DMS79 (cell line): ENCODE measurements at regions not wholly inside any gene's neighbourhood (a gene's known extent, or its start where the extent isn't known, plus 50 kb on each side); places are given as distances from the start of the nearest gene placed in this dataset.
"Not testable (repeated sequence)": the region's sequence is repeated elsewhere in the genome, so short reads cannot be mapped to it uniquely, and the experiment has no call there.

ENCODE experiments used
- DNase-seq: peaks from one replicate; lab custom pipeline; 2025; lab: John Stamatoyannopoulos, UW

DNA sequence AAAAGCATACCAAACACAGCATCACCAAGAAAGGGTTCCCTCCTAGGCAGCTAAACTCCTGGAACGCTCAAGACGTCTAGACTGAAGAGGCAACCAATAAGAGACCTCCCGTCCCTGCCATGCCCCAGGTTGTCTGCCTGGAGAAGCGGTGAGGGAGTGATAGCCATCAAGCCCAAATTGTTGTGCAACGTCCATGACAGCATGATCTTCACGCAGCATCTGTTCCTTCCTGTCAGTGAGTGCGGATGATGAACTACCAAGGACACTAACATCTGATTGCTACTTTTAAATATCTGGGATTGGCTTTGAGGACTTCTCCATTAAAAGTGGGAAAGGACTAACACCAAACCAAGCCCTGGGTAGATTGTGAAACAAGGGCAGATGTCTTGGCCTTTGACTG, 149.7 kb downstream of the TXNL1 start:
- no peak for DNase-seq

DNA sequence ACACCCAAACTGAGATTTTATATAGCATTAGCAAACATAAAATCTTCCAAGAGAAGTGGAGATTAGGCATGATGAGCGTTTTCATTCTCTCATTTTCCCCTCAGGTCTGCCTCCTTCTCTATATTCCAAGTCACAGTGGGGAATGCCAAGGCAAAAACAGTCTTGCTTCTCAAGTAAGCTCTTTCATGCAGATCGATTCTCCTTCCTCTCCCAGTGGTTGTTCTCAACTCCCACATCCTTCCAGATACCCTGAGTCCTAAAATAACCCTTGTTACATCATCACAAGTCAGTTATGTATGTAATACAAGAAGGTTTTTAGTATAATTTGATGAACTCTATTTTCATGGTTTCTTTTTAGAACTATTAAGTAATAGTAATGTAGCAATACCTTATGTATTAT, 150.6 kb downstream of the TXNL1 start:
- DNase-seq, result no peak

DNA sequence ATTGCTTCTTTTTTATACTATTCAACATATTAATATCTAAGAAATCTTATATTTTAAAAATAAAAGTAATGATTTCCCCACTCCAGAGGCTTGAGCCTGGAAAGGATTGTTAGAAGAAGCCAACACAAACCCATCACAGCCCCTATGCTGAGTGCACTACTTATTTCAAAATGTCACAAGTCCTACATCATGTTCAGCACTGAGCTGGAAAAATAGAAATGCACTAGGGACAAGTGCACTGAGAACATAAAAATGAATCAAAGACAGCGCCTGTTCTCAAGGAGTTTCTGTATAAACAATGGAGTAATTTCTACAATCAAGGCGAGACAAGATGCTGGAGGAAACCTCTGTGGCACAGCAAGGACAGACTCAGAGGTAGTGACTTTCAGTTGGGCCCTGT, 155.0 kb downstream of the TXNL1 start:
- DNase-seq, result peak; percentile 32

DNA sequence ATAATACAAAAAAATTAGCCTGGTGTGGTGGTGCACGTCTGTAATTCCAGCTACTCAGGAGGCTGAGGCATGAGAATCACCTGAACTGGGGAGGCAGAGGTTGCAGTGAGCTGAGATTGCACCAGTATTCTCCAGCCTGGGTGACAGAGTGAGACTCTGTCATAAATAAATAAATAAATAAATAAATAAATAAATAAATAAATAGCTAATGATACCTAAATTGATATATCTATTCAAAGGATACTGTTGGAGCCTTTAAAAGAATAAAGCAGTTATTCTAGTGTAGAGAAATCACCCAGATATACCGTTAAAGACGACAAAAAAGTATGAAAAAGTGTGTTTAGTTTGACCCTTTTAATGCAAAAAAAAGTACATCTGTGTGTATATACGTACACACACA, 155.6 kb downstream of the TXNL1 start:
- not testable (repeated sequence) for DNase-seq

DNA sequence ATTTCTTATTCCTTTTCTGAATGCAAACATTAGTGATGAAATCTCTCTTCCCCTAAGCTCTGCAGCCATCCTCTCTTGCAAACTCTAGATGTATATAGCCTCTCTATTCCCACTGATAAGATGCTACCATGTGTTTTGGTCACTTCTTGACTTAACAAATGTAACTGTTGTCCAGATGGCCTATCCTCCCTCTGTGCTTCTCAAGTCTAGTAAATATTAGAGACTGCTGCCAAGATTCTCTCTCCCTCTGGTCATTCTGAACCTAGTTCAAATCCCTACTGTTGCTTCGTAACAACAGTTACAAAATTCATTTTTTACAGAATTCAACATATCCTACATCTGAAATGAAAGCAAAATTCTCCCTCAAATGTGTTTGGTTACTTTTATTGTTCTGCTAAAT, 156.6 kb downstream of the TXNL1 start:
- no peak for DNase-seq

DNA sequence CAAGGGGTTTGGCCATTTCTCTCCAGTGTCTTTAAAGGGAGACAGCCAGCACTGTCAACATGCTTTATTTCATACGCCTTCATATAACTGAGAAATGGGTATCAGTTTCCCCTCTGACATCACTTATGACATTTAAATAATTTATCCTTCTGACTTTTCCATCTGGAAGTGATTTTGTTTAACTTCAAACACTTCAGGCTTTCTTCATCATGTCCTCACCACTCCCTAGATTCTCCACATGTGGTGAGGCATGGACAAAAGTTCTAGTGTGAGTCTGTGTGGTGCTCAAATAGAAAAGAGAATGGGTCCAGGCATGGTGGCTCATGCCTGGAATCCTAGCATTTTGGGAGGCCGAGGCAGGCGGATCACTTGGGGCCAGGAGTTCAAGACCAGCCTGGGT, 158.6 kb downstream of the TXNL1 start:
- DNase-seq, result no peak

DNA sequence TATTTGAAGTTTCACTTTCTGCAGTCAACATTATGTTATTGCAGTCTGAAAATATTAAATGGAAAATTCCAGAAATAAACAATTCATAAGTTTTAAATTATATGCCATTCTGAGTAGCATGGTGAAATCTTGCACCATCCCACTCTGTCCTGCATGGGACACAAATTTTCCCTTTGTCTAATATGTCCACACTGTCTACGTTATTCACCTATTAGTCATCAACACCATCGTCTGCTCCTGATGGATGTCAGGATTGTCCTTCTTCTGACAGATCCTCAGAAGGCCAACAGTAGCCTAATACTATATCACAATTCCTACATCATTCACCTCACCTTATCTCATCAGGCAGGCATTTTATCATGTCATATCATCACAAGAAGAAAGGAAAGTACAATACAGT, 163.1 kb downstream of the TXNL1 start:
- DNase-seq, result no peak

DNA sequence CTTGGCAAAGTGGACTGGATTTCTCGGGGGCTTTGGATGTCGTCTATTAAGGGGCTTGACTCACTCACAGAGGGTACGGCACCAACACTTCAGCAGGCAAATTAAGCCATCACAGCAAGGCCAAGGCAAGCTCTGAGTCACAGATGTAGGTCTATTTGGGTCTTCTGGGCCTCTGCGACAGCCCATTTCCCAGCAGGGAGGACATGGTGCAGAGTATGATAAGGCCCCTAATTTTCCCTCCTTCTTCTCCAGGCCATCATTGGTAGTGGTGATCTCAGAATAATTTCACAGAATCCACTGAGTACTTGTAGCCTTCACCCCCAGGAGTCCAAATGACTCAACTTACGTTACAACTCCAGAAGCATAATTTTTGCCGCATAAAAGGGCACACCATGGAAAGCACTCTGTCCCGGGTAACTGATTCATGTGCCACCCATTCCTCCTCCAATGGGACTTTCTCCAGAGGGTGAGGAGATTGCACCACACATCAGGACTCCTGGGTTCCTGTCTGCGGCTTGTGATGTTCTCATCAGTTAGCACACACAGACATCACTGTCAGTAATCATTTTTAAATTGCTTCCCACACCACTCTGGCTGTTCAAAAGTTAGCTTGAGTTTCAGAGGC, 164.9 kb downstream of the TXNL1 start:
- DNase-seq, result no peak

DNA sequence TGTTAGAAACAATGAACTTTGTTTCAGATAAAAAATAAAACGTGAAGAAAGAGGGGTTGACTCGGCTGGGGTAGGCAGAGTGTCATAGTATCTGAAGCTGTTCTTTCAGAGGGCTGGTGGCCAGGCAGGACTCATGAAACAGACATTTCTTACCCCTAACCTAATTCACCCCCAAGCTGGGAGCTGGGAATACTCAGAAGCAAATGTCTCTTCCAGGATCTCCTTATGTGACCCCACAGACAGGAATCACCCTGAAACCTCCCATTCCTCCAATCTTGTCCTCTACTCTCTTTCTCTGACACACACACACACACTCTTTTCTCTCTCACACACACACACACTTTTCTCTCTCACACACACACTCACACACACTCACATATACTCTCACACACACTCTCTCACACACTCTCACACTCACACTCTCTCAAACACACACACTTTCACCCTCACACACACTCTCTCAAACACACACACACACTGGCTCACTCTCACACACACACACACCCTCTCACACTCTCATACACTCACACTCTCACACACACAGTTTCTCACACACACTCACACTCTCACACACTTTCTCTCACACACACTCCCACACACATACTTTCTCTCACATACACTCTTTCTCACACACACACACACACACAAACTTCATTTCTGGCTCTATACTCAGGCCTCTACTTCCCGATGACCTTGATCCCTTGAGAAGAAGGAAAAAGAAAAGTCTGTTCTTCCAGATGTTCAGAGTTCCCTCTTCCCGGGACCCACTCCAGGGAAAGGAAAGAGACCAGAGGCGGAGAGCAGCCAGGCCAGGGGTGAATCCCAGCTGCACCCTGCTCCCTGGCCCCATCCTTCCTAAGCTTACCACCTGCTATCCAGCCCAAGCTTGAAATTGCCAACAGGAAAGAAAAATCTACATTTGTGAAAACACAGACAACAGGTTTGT, 167.7 kb downstream of the TXNL1 start:
- DNase-seq, result no peak

DNA sequence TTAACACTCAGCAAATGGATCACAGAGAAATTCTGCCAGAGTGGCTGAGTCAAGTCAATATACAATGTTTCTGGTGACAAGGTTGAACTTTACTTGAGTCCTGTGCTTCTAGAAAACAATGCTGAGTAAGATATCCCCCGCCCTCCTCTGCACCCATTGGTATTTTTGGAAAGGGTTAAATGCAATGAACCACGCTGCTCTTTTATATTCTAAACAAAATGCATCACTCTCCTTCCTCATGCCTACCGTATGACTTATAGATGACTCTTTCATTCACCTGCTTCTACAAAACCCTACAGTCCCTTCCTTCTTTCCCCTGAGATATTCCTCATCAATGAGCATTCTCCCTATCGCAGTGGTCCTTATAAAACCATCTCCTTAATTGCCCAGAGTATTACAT, 168.8 kb downstream of the TXNL1 start:
- DNase-seq, result no peak

DNA sequence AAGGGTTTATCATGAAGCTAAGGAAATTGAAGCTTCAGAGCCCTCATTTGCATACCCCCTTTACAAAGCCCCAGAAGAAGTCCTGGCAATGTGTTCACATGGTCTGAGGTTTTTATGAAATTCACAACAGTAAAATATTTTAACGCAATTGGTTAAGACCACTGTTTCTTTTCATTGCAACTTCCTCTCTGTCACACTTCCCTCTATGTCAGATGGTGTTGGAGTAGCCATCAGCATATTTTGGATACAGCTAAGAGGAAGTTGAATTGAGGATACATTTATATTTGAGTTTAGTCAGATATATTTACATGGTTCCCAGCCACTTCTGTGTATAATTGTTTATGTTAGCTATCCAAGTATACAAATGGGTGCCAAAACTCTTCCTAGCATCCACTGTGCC, 170.0 kb downstream of the TXNL1 start:
- DNase-seq, result no peak

DNA sequence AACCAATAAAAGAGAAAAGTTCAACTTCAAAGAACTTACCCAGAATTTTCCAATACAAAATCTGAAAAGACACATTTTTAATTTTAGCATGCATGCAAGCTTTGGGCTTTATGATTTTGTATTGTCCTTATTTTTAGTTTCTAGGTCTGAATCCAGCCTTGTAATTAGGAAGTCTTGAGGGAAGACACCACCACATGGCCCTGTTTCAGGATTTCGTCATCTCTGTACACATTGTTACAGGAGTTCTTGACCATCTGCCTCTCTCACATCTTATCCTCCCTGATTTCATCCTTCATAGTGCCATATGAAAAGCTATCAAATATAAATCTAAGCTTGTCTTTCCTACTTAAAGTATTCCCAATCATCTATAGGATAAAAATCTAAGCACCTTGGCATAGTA, 176.1 kb downstream of the TXNL1 start:
- DNase-seq, result no peak

DNA sequence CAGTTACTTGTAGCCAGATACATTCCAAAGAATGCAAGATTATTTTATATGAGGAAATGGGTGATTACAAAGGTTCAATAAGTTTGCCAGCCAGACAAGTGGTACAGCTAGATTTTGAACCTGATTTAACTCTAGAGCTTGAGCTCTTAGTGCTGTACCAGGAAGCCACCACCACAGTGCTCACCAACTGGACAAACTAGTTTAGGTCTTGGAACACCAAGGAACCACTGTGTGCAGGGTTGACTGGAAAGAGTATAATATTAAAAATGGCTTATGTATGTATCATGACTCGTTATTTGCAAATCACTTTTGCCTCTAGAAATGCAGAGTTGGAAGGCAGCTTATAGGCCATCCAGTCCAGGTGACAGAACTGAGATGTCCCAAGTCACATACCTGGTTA, 177.2 kb downstream of the TXNL1 start:
- DNase-seq, result no peak

DNA sequence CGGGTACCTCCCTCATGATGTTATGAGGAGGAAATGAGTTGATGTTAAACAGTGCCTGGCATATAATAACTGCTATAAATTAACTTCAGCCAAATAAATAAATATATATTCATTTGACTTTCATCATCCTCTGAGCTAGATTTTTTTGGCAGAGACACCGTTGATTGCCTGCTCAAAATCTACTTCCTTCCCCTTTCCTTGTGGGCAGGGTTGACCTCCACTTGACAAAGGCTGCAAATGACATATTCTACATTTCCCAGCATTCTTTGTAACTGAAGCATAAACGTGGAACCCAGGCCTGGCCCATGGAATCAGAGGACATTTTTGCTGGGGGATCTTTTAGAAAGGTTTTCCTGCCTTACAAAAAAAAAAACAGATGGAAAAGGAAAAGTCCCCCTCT, 177.8 kb downstream of the TXNL1 start:
- no peak for DNase-seq

DNA sequence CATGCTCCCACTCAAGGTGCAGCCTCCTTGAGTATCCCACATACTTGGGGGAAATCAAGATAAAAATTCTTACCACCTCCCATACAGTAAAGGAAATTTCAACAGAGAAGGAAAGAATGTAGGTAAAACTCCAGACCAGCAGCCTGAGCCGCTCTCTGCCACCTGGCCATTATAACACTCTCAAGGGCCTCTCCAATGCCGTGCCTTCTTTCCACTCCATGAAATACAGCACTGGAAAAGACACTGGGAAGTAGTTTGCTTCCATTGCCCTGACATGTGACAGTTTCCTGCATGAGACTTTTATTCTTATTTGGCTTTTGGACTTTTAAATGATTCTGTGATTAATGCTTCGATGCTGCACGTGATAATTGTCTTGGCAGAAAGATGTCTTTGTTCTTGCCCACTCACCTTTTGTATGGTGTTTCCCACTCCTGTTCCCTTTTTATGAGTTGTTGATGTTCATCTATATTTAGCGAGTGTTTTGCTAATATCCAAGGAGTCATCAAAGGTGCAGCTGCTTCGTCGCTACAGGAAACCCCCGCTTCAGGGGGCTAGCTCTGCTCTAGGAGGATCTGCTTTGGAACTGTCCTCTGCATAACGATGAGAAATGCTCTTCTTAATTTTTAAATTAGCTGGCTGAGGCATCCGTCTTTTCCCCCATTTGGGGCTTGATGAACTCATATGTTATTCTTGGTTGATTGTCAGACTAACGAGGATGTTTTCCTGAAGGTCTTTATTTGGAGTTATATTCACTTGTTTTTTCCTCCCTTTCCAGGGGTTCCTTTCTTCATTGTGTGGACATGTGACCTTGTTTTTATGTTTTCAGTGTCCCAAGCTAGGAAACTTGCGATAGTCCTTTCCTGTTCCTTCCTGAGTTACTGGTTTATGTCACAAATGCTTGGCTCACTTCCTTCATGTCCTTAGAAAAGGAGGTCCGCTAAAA, 179.4 kb downstream of the TXNL1 start:
- DNase-seq, result no peak

DNA sequence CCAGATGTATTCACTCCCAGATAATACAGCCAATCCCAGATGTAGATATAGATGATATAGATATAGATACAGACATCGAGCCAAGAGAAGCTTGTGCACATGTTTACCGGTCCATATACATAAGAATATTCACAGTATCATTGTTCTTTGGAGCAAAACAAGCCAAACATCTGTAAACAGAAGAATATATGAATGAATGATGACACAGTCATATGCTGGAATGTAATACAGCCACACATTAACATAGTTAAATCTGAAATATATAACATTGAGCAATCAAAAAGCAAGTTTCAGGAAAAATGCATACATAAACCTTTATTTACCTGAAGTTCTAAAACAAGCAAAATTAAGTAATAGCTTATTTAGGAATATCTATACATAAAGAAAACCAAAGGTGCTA, 182.5 kb downstream of the TXNL1 start:
- no peak for DNase-seq

DNA sequence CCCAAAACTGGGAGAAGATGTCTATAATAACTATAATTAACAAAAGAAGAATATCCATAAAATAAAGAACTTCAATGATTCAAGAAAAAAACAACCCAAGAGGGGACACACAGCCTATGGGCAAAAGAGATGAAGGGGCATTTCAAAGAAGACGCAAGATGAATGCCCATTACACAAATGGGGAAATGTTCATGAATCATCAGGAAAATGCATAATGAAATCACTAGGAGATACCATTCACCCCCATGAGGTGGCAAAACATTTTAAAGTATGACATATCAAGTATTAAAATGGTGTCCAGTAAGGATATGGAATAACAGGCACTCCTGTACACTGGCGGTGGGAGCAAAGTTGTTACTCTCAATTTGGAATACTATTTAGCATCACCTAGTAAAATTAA, 183.3 kb downstream of the TXNL1 start:
- DNase-seq, result no peak

DNA sequence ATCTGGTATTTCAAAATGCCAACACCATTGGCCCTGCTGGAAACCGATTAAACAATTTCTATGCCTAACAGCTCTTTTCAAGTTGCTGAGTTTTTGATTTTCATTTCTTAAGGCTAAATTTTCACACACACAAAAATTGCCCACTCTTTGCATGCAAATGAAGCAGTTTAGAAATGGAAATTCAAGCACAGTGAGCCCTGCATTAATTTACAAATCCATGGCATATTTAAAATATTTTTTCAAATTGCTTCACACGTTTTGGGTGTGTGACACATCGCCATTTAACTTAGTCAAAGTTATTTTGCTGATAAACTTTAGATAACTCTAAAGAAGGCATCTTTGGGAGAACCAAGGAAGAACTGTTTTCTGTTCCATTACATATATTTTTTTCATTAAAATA, 184.8 kb downstream of the TXNL1 start:
- DNase-seq, result no peak

DNA sequence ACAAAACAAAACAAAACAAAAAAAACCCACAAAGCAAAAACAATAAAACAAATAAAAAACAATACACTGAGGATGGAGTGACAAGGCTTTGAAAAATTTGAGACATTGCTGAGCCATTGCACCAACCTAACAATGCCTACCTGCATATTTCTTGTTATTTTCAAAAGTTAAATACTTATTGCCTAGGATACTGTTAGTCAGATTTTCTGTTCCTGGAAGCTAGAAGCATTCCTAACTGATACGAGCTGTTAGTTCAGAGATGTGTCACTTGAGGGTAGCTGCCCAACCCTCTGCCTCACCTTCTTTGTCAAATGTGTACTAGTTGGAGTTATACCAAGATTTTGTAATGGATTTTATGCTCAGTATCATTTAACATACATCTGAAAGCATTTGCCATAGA, 187.2 kb downstream of the TXNL1 start:
- DNase-seq, result no peak

DNA sequence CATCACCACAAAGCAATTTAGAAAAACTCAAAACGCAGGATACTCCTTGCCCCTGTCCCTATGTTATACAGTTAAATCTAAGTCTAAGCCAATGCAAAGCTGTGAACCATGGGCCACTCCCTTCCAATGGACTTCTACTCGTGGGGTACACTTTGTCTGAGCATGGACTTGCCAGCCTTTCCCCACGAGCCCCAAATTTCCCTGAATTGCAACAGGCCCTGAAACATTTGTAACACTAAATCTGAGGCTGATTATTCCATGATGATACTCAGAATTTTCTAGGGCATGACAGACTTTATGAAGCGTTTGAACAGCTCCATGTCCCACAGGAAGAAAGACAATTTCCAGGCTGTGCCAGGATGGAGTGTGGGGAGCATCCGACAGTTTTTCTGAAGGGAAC, 189.6 kb downstream of the TXNL1 start:
- DNase-seq, result no peak

DNA sequence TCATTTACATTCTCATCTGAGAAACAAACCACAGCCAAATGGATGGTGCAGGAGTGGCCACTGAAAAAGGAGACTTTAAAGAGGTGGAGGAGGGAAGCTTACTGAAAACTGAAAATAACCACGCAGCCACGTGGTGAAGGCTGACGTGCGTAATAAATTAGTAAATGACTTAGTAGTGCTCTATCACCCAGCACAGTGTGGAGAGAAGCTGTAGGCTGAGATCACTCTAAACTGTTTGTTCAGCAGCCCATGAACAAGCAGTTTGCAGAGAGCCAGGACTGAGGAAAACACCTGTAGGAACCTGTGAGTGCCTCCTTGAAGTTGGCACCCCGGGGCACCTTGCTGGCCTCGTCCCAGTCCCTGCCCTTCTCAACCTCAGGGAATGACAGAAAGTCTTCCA, 193.0 kb downstream of the TXNL1 start:
- peak; percentile 17 for DNase-seq

DNA sequence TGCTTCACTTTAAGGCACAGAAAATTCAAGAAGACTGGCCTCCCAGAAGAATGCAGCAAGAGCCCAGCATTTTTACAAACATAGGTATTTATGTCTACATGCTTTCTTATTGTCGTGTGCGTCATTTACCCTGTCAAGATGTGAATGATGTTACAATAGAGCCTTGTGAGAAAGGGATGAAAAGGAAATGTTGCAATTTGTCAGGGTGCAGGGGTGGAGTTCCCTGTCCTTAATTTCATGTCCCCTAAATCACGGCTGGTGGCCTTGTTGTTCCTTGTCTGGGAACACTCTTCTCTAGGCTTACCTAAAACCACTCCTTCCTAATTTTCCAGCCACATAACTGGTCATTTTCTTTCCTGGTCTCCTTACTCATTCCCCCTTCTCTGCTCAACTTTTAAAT, 194.2 kb downstream of the TXNL1 start:
- no peak for DNase-seq
